ENCODE measurements at regions not wholly inside any gene's neighbourhood (a gene's known extent, or its start where the extent isn't known, plus 50 kb on each side); places are given as distances from the start of the nearest gene placed in this dataset.

DNA sequence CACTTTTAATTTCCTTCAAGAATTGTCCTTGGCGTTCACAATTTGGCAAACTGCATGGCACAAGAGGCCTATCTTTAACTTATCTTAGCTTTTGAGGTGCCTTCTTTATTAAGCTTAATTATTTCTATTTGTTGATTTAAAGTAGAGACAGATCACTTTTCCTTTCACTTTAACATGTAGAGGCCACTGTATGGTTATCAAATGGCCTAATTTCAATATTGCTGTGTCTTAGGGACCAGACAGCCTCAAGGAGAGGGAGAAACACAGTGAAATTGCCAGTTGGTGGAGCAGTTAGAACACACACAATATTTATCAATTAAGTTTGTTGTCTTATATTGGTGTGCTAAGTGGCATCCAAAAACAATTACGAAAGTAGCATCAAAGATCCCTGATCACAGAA, 1013.9 kb downstream of the KCNT2 start:
- TF ChIP-seq, protein P1, sequence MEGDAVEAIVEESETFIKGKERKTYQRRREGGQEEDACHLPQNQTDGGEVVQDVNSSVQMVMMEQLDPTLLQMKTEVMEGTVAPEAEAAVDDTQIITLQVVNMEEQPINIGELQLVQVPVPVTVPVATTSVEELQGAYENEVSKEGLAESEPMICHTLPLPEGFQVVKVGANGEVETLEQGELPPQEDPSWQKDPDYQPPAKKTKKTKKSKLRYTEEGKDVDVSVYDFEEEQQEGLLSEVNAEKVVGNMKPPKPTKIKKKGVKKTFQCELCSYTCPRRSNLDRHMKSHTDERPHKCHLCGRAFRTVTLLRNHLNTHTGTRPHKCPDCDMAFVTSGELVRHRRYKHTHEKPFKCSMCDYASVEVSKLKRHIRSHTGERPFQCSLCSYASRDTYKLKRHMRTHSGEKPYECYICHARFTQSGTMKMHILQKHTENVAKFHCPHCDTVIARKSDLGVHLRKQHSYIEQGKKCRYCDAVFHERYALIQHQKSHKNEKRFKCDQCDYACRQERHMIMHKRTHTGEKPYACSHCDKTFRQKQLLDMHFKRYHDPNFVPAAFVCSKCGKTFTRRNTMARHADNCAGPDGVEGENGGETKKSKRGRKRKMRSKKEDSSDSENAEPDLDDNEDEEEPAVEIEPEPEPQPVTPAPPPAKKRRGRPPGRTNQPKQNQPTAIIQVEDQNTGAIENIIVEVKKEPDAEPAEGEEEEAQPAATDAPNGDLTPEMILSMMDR (IDR thresholded peaks at IDR 0.05), result no peak
- TF ChIP-seq POLR2A (IDR thresholded peaks at IDR 0.05), result no peak

Data from thyroid gland (tissue), 4 donors.